DMS 273 treated with DMSO at 0.1 percent for 48 hours (cell line): ENCODE measurements at regions not wholly inside any gene's neighbourhood (a gene's known extent, or its start where the extent isn't known, plus 50 kb on each side); places are given as distances from the start of the nearest gene placed in this dataset.
"Not testable (repeated sequence)": the region's sequence is repeated elsewhere in the genome, so short reads cannot be mapped to it uniquely, and the experiment has no call there.

ENCODE experiments used
- DNase-seq: peaks from one replicate; lab custom pipeline; 2025; lab: John Stamatoyannopoulos, UW

GRCh38 chr7:101146-102046, 91.0 kb upstream of the FAM20C start:
- no peak for DNase-seq

GRCh38 chr7:102047-102711, 90.2 kb upstream of the FAM20C start:
- no peak for DNase-seq

GRCh38 chr7:102721-103120, 89.7 kb upstream of the FAM20C start:
- no peak for DNase-seq

GRCh38 chr7:103981-104380, 88.4 kb upstream of the FAM20C start:
- not testable (repeated sequence) for DNase-seq

- no peak for DNase-seq
Measured at GRCh38 chr7:105002-105401, 87.4 kb upstream of the FAM20C start.

GRCh38 chr7:106356-106755, 86.0 kb upstream of the FAM20C start:
- no peak for DNase-seq

GRCh38 chr7:107233-107632, 85.1 kb upstream of the FAM20C start:
- DNase-seq: no peak

- DNase-seq: no peak
Measured at GRCh38 chr7:107907-108306, 84.5 kb upstream of the FAM20C start.

GRCh38 chr7:109094-109493, 83.3 kb upstream of the FAM20C start:
- DNase-seq: no peak

GRCh38 chr7:109898-110556, 82.3 kb upstream of the FAM20C start:
- no peak for DNase-seq

- DNase-seq: no peak
Measured at GRCh38 chr7:110557-111232, 81.7 kb upstream of the FAM20C start.

- no peak for DNase-seq
Measured at GRCh38 chr7:111591-111990, 80.8 kb upstream of the FAM20C start.

- no peak for DNase-seq
Measured at GRCh38 chr7:112881-113280, 79.5 kb upstream of the FAM20C start.

GRCh38 chr7:115274-115911, 77.0 kb upstream of the FAM20C start:
- no peak for DNase-seq

- DNase-seq: no peak
Measured at GRCh38 chr7:116188-116981, 76.0 kb upstream of the FAM20C start.

GRCh38 chr7:117836-118614, 74.3 kb upstream of the FAM20C start:
- no peak for DNase-seq

GRCh38 chr7:118615-119391, 73.6 kb upstream of the FAM20C start:
- no peak for DNase-seq

GRCh38 chr7:119392-120163, 72.8 kb upstream of the FAM20C start:
- no peak for DNase-seq
